ENCODE measurements at regions not wholly inside any gene's neighbourhood (a gene's known extent, or its start where the extent isn't known, plus 50 kb on each side); places are given as distances from the start of the nearest gene placed in this dataset.

- Histone ChIP-seq H3K27me3 (ENCODE audit: control insufficient read depth in 2 of 2, insufficient read depth in 2 of 2, low read length in 2 of 2) (no peaks in the 10 kb centered on the region), H3K79me2 (ENCODE audit: insufficient read depth, low read length) (no peaks in the 10 kb centered on the region), H3K36me3 (replicated peaks in 1 of 2; ENCODE audit: control insufficient read depth in 1 of 2, insufficient read depth in 2 of 2, low read length in 2 of 2) (no peaks in the 10 kb centered on the region), H3K4me2 (replicated peaks; ENCODE audit: extremely low read depth, low read length, poor library complexity, severe bottlenecking) (no peak overlapping the region), H2AFZ (ENCODE audit: insufficient read depth, low read depth, low read length, poor library complexity, severe bottlenecking) (no peak overlapping the region), H3K9me3 (replicated peaks in 1 of 2; ENCODE audit: control insufficient read depth in 1 of 2, insufficient read depth in 1 of 2, low read length in 2 of 2) (no peaks in the 10 kb centered on the region), H3K4me3 (replicated peaks in 1 of 3; ENCODE audit: low read depth in 2 of 3, low read length in 3 of 3) (no peak overlapping the region), H3K9ac (ENCODE audit: insufficient read depth, low read length, poor library complexity, severe bottlenecking) (no peak overlapping the region), H4K20me1 (ENCODE audit: insufficient read depth, low read length) (no peaks in the 10 kb centered on the region), H3K4me1 (ENCODE audit: control insufficient read depth in 1 of 2, insufficient read depth in 2 of 2, low read length in 2 of 2) (no peaks in the 10 kb centered on the region), H3K27ac (ENCODE audit: low read depth in 1 of 2, low read length in 2 of 2) (no peak overlapping the region)
- Mint-ChIP-seq H3K27me3 (ENCODE audit: low read depth in 3 of 3) (peaks cover 0 to 1% (median 0%) of the 10 kb centered on the region in 3 donors), H3K27ac (no peak overlapping the region), H3K36me3 (no peaks in the 10 kb centered on the region), H3K4me1 (no peaks in the 10 kb centered on the region), H3K9me3 (peaks cover 2 to 8% (median 4%) of the 10 kb centered on the region in 7 donors), H3K4me3 (no peak overlapping the region)
- TF ChIP-seq CTCF (IDR thresholded peaks at IDR 0.05), result no peak
- no peak for DNase-seq
- 67% methylated on average over 1 of the region's 5 CpGs for WGBS (ENCODE audit: insufficient coverage)
- intact Hi-C loops (cut with micrococcal nuclease), result no loop called here
These were observed 358.8 kb upstream of the BRINP1 start for GRCh38 chr9:119727988-119728387.

DNA sequence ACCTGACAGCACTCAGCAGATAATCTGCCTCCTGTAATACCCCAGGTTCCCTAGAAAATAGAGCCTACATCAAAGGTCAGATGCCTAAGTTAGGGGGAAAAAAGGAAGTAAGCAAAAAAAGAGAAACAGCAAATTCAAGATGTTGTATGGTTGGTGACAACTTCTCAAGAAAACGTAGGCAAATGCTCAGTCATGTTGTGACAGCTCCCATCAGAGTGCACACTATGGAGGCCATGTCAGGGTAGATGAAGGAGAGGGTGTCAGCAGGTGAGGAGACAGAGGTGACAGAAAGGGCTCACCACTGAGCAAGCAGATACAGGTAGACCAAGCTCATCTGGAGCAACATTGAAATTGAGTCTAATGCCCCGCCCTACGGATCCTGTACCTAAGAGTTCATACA lies 356.8 kb upstream of the BRINP1 start:
- intact Hi-C loops (cut with micrococcal nuclease), result no loop called here
- H3K79me2 ChIP-seq (ENCODE audit: insufficient read depth, low read length), result no peaks in the 10 kb centered on the region
- DNase-seq, result no peak
- H3K4me1 ChIP-seq (ENCODE audit: control insufficient read depth in 1 of 2, insufficient read depth in 2 of 2, low read length in 2 of 2), result no peaks in the 10 kb centered on the region
- Mint-ChIP-seq H3K4me3 (no peak overlapping the region), H3K27me3 (ENCODE audit: low read depth in 3 of 3) (peaks cover 0 to 1% (median 0%) of the 10 kb centered on the region in 3 donors), H3K27ac (no peak overlapping the region), H3K36me3 (no peaks in the 10 kb centered on the region), H3K4me1 (no peaks in the 10 kb centered on the region), H3K9me3 (peaks cover 0 to 6% (median 2%) of the 10 kb centered on the region in 7 donors)
- H3K27ac ChIP-seq (ENCODE audit: low read depth in 1 of 2, low read length in 2 of 2), result no peak overlapping the region
- TF ChIP-seq CTCF (IDR thresholded peaks at IDR 0.05), result no peak
- H3K9ac ChIP-seq (ENCODE audit: insufficient read depth, low read length, poor library complexity, severe bottlenecking), result no peak overlapping the region
- no peaks in the 10 kb centered on the region for H4K20me1 ChIP-seq (ENCODE audit: insufficient read depth, low read length)
- H3K4me2 ChIP-seq (replicated peaks; ENCODE audit: extremely low read depth, low read length, poor library complexity, severe bottlenecking), result no peak overlapping the region
- H3K36me3 ChIP-seq (replicated peaks in 1 of 2; ENCODE audit: control insufficient read depth in 1 of 2, insufficient read depth in 2 of 2, low read length in 2 of 2), result no peaks in the 10 kb centered on the region
- H3K9me3 ChIP-seq (replicated peaks in 1 of 2; ENCODE audit: control insufficient read depth in 1 of 2, insufficient read depth in 1 of 2, low read length in 2 of 2), result no peaks in the 10 kb centered on the region
- H3K27me3 ChIP-seq (ENCODE audit: control insufficient read depth in 2 of 2, insufficient read depth in 2 of 2, low read length in 2 of 2), result no peaks in the 10 kb centered on the region
- WGBS (ENCODE audit: insufficient coverage), result 81% methylated on average over 3 of the region's 3 CpGs
- H3K4me3 ChIP-seq (replicated peaks in 1 of 3; ENCODE audit: low read depth in 2 of 3, low read length in 3 of 3), result no peak overlapping the region
- H2AFZ ChIP-seq (ENCODE audit: insufficient read depth, low read depth, low read length, poor library complexity, severe bottlenecking), result no peak overlapping the region

Data from CD14-positive monocyte (primary cell).